Kidney (tissue), 13 donors: ENCODE measurements at regions not wholly inside any gene's neighbourhood (a gene's known extent, or its start where the extent isn't known, plus 50 kb on each side); places are given as distances from the start of the nearest gene placed in this dataset.

Source experiments
- DNase-seq, 5 donors: peaks; one replicate each; pipeline ENCODE4 v3.0.0-alpha.2; 2013 to 2020
- FAIRE-seq: peaks from 2 replicates; lab custom pipeline; 2012; peaks lifted over from hg19 to GRCh38; lab: Jason Lieb, UNC
- H3K27ac ChIP-seq, 2 donors: one replicate each; pipeline ENCODE4 v1.7.0; 2013; ENCODE audit warnings: low read depth in 2 of 2, low read length in 2 of 2, inconsistent platforms in 1 of 2
- H3K27me3 ChIP-seq: one replicate; pipeline ENCODE4 v1.7.1; 2013; ENCODE audit warnings: low read length, inconsistent platforms; ENCODE audit not compliant: control insufficient read depth, insufficient read depth
- H3K36me3 ChIP-seq, 3 donors: one replicate each; pipeline versions ENCODE4 v1.7.0 to v1.7.1; 2013; ENCODE audit warnings: low read length in 3 of 3, control low read depth in 1 of 3, inconsistent platforms in 1 of 3; ENCODE audit not compliant: insufficient read depth in 3 of 3, control insufficient read depth in 2 of 3
- H3K4me1 ChIP-seq, 3 donors: one replicate each; pipeline versions ENCODE4 v1.7.0 to v1.7.1; 2013; ENCODE audit warnings: low read length in 3 of 3, inconsistent platforms in 1 of 3, low read depth in 1 of 3; ENCODE audit not compliant: control insufficient read depth in 2 of 3, insufficient read depth in 2 of 3
- H3K4me3 ChIP-seq, 3 donors: one replicate each; pipeline versions ENCODE4 v1.7.0 to v1.8.1; 2013; ENCODE audit warnings: low read length in 3 of 3, control low read depth in 1 of 3, inconsistent platforms in 1 of 3
- H3K9ac ChIP-seq, 3 donors: one replicate each; pipeline versions ENCODE4 v1.7.0 to v1.7.1; 2013; ENCODE audit warnings: low read length in 3 of 3, control low read depth in 1 of 3, inconsistent platforms in 1 of 3
- H3K9me3 ChIP-seq, 3 donors: one replicate each; pipeline versions ENCODE4 v1.7.0 to v1.7.1; 2013; ENCODE audit warnings: low read length in 3 of 3, control low read depth in 1 of 3, inconsistent platforms in 1 of 3; ENCODE audit not compliant: control insufficient read depth in 2 of 3, insufficient read depth in 1 of 3
- CTCF ChIP-seq: IDR thresholded peaks from 3 replicates; pipeline ENCODE4 v1.5.1; 2012; ENCODE audit warnings: mild to moderate bottlenecking, moderate library complexity, borderline replicate concordance; ENCODE audit not compliant: insufficient read depth; ENCODE audit errors: extremely low read depth
- intact Hi-C: fragments of 100-400 bp; cut with DNase I; formaldehyde crosslinking; loops from one replicate; pipeline ENCODE4 v1.11.1; 2022
- donor health status: control.
- donor health status: control.
- donor health status: control.
- donor health status: control.
- donor health status: control.
- donor health status: DM: yes; HTN: yes; CAD: no.
- donor health status: Normal renal cell carcinoma (clear cell type).

DNA sequence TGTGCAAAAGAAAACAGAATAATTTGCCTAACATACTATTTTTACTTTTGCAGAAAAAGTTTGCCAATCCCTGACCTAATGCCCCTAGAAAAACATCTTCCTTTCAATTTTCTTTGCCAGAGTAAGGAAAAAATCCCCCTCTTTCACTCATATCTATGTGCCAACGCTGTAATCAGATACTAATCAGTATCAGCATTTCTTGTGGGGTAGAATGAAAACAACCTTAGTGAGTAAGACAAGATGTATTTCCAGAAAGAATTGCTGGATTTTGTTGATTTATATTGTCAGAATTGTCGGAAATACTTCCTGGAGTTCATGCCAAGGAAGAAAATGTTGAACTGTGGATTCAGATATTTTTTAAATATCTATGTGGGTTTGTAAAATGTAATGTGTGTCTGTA is 1893.8 kb downstream of the NCAM2 start:
- Histone ChIP-seq H3K4me3 (no peak overlapping the region), H3K9me3 (no peaks in the 10 kb centered on the region), H3K36me3 (no peaks in the 10 kb centered on the region), H3K27me3 (no peaks in the 10 kb centered on the region), H3K9ac (no peak overlapping the region), H3K4me1 (no peaks in the 10 kb centered on the region), H3K27ac (no peak overlapping the region)
- DNase-seq, result no peak
- TF ChIP-seq CTCF, result no peak
- FAIRE-seq, result no peak
- intact Hi-C loops, result no loop called here

- DNase-seq, result no peak
- intact Hi-C loops, result no loop called here
- no peaks in the 10 kb centered on the region for H3K4me1 ChIP-seq
- no peaks in the 10 kb centered on the region for H3K9me3 ChIP-seq
- no peak for TF ChIP-seq CTCF
- H3K4me3 ChIP-seq, result no peak overlapping the region
- H3K27ac ChIP-seq, result no peak overlapping the region
- no peaks in the 10 kb centered on the region for H3K27me3 ChIP-seq
- no peak overlapping the region for H3K9ac ChIP-seq
- FAIRE-seq, result no peak
- no peaks in the 10 kb centered on the region for H3K36me3 ChIP-seq
Measured at GRCh38 chr21:22892740-22893139, 1894.5 kb downstream of the NCAM2 start.

GRCh38 chr21:22898051-22898665 is 1899.9 kb downstream of the NCAM2 start:
- Histone ChIP-seq H3K4me3 (no peak overlapping the region), H3K9ac (no peak overlapping the region), H3K9me3 (no peaks in the 10 kb centered on the region), H3K27ac (no peak overlapping the region), H3K4me1 (no peaks in the 10 kb centered on the region), H3K27me3 (no peaks in the 10 kb centered on the region), H3K36me3 (no peaks in the 10 kb centered on the region)
- no peak for FAIRE-seq
- intact Hi-C loops, result no loop called here
- DNase-seq, result no peak
- TF ChIP-seq CTCF, result no peak

GRCh38 chr21:22900490-22900889 is 1902.3 kb downstream of the NCAM2 start:
- FAIRE-seq (no peak), DNase-seq (peak in 2 of 5 donors; percentile 2 to 12)
- no peak overlapping the region for H3K4me3 ChIP-seq
- no peaks in the 10 kb centered on the region for H3K27me3 ChIP-seq
- no peak overlapping the region for H3K9ac ChIP-seq
- no peaks in the 10 kb centered on the region for H3K4me1 ChIP-seq
- no peaks in the 10 kb centered on the region for H3K9me3 ChIP-seq
- H3K27ac ChIP-seq, result no peak overlapping the region
- intact Hi-C loops, result no loop called here
- no peaks in the 10 kb centered on the region for H3K36me3 ChIP-seq
- TF ChIP-seq CTCF, result no peak
